Ramos (cell line): ENCODE measurements at regions not wholly inside any gene's neighbourhood (a gene's known extent, or its start where the extent isn't known, plus 50 kb on each side); places are given as distances from the start of the nearest gene placed in this dataset.
"Not testable (repeated sequence)": the region's sequence is repeated elsewhere in the genome, so short reads cannot be mapped to it uniquely, and the experiment has no call there.

Experiments
- in situ Hi-C: fragments of 300-500 bp; cut with MboI; formaldehyde crosslinking; loops from one replicate; pipeline ENCODE4 v1.14.3; 2022; ENCODE audit warnings: low sequenced_read_pairs; ENCODE audit not compliant: unreplicated experiment

- in situ Hi-C loops = no loop called here
Measured at GRCh38 chr3:153852355-153852754, 268.8 kb upstream of the ARHGEF26 start.

GRCh38 chr3:153853163-153853562 is 268.0 kb upstream of the ARHGEF26 start:
- in situ Hi-C loops = no loop called here

DNA sequence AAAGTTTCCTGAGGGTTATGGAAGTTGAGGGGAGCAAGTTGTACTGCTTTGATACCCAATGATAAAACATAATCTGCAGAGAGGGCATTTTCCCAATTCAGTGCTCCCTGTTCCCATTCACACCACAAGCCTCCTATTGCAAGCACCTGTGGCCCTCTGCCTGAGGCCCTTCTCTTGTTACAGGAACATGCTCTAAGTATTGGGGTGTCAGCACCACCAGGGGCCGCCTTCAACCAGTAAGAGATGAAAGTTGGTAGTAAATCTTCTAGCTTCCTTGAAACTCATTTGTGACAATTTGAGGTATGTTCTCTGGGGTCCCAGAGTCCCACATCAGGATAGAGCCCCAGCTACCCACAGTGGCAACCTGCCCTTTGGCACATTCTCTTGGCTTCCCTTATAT is 265.4 kb upstream of the ARHGEF26 start:
- in situ Hi-C loops = no loop called here

- in situ Hi-C loops = no loop called here
Measured at GRCh38 chr3:153856932-153857331, 264.3 kb upstream of the ARHGEF26 start.

- in situ Hi-C loops = no loop called here
Measured at GRCh38 chr3:153864793-153865192, 256.4 kb upstream of the ARHGEF26 start.

GRCh38 chr3:153866901-153867300 is 254.3 kb upstream of the ARHGEF26 start:
- in situ Hi-C loops = no loop called here

- in situ Hi-C loops = not testable (repeated sequence)
Measured at GRCh38 chr3:153874348-153874747, 246.8 kb upstream of the ARHGEF26 start.

DNA sequence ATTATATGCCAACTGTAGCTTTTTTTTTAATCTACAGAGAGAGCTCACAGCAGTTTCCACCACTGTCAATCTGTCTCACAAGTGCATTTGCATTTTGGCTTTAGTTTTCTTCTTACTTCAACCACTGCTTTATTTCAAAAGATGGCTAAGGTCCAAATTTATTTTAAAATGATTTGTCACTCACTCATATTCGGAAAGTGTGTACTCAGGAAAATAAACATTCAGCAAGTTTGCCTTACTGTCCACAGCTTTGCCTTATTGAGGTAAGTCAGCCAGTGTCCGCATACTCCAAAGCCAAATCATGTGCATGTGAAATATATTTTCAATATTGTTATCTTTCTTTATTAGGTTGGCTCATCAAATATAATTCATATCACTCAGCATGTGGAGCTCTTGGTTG is 240.7 kb upstream of the ARHGEF26 start:
- in situ Hi-C loops = no loop called here

DNA sequence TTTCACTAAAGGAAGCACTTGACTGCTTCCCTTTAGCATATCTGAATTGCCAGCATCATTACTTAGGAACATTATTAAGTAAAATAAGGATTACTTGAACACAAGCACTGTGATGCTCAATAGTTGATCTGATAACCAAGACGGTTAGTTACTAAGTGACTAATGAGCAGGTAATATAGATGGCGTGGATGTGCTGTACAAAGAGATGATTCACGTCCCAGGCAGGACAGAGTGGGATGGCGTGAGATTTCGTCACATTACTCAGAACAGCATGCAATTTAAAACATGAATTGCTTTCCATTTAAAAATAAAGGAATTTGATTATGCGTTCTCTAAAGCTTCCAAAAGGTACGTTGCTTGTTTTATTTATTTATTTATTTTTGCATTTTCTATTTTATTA is 240.0 kb upstream of the ARHGEF26 start:
- in situ Hi-C loops = no loop called here

- in situ Hi-C loops = no loop called here
Measured at GRCh38 chr3:153885359-153885758, 235.8 kb upstream of the ARHGEF26 start.

DNA sequence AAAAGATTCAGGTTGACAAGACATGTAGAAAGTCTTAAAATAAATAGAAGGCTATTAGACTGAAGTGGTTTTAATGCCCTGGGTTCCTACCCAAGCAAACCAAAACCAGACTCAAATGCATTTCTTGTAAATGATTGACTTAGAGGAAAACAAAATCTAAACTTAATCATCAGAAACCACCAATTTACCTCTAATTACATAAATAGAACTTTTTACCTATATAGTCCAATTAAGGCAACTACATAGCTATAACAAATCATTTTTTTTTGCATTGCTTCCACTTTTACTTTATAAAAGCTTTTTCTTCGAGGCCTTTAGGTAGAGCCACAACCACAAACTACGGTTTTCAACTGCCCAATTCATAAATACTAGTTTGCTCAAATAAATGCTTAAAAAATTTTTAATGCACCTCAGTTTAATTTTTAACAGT is 231.3 kb upstream of the ARHGEF26 start:
- in situ Hi-C loops = no loop called here

GRCh38 chr3:153892126-153892525 is 229.1 kb upstream of the ARHGEF26 start:
- in situ Hi-C loops = no loop called here

- in situ Hi-C loops = no loop called here
Measured at GRCh38 chr3:153894857-153895256, 226.3 kb upstream of the ARHGEF26 start.

DNA sequence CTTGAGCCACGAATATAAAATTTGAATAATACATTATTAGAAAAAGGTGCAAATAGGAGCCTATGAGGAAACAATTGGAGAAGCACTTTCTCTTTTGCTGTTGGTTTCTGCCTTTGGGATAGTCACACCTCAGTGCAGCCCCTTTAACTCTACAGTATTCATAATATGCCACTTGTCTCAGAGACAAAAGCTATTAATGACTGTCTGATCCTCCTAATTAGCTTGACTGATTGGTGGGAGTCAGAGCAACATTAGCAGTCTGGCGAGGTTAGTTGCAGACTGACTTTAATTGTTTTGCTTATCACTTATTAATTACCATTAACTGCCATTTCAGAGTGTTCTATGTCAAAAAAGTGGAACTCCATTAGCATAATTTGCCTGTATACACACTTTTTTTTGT is 225.0 kb upstream of the ARHGEF26 start:
- in situ Hi-C loops = no loop called here

DNA sequence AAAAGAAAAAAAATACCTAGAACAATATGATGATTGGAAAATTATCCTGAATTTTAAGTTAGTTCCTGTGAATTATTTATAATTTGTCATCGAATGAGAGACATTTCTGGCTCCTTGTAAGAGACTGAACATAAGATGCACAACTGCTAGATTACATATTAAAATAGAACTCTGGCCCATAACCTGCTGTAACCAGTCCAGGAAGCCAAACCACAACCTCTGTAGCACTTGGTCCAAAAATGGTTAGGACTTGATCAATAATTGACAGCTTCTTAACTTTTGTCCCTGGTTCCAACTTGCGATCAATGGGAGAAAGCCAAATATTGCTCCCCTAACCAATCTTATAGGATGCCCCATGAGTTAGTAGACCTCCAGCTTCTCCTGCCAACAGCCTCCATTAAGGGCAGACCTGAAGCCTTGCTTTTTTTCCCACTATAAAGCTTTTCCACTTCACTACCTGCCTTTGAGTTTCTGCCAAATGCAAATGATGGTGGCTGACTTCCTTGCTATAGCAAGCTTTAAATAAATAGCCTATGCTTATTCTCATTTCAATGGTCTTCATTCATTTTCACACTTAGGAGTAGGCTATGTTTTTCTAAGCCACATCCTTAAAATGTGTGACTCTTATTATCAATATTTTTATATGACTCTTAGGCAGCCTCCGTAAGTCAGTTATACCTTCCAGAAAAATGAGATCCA is 224.0 kb upstream of the ARHGEF26 start:
- in situ Hi-C loops = no loop called here

DNA sequence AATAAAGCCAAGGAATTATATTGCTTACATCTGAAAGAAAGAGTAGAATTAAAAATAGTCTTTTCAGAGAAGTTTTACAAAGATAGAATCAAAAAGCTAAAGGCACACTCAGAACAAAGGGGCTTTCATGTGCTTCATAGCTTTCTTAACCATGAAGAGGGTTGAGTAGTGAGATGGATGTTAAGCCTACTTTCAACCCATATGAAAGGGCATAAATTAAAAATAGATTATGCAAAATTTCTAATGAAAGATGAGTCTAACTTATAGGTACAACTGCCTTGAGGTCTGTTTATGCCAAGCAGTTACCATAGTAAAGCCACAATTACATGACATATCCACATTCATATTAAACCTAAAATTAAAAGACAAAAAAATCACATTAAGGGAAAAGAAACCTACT is 223.3 kb upstream of the ARHGEF26 start:
- in situ Hi-C loops = no loop called here

DNA sequence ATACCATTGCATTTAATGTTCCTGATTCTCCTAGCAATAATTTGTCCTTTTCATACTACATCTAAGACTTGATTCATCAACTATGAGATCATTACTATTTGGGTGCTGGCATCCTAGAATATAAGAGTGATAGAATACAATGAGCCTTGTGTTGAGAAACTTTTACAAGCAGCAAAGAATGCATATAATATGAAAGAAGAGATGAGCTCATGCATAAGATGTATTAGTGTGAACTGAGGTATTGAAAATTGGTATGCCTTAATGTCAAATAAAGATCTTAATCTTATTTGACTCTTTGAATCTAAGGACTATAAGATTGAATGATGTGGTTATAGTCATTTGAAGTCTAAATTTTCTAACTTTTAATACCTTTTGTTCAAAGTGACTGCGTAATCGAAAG is 220.0 kb upstream of the ARHGEF26 start:
- in situ Hi-C loops = no loop called here

DNA sequence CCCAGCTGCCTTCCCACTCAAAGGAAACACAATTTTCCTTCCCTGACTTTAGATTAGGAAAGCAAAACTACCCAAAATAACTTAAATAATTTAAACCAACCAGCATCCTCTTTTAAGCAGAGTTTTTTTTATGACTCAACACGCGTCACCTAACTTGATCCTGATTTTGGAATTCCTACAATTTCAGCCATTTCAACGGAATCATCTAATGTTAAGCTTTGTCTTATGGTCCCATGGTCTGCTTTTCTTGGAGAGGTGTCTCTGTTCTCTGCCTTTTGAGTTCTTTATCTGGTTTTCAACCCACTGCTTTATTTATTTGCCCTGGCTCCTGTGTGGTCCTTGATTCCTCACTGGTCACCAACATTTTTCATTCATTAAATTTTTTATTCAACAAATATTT is 219.2 kb upstream of the ARHGEF26 start:
- in situ Hi-C loops = no loop called here

DNA sequence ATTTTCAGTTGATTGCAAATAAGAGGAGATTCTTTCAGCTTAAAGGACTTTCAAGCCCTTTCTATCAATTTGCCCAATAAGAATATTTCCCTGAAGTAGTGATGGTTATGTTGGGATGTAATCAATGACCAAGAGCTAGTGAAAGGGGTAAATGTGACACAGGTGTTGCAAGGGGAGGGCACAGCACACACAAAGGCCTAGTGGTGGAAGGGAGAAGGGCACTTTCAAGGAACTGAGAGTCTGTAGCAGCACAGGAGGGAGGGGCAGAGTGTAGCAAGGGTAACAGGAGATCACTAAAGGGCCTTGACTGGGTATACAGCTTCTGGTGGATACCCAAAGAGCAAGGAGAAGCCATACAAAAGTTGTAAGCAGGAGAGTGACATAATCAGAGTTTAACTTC is 217.8 kb upstream of the ARHGEF26 start:
- in situ Hi-C loops = no loop called here

GRCh38 chr3:153906366-153906765 is 214.8 kb upstream of the ARHGEF26 start:
- in situ Hi-C loops = no loop called here

GRCh38 chr3:153910387-153910786 is 210.8 kb upstream of the ARHGEF26 start:
- in situ Hi-C loops = no loop called here

DNA sequence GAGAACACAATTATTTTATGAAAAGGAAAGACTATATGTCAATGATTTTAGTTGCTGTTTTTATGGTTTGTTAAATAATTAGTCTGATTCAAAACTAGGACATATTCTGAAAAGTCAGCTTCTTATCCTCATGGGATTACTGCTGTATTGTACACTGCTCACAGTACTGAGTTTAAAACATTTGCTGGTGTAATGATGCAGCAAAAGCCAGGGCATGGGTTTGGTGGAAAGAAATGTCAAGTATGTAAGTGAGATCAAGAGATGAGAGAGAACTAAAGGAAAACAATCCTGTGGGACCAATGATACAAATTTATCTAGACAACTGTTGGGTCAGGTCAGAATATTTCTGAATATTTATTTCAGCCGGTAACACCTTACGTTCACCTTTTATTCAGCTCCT is 210.1 kb upstream of the ARHGEF26 start:
- in situ Hi-C loops = no loop called here

DNA sequence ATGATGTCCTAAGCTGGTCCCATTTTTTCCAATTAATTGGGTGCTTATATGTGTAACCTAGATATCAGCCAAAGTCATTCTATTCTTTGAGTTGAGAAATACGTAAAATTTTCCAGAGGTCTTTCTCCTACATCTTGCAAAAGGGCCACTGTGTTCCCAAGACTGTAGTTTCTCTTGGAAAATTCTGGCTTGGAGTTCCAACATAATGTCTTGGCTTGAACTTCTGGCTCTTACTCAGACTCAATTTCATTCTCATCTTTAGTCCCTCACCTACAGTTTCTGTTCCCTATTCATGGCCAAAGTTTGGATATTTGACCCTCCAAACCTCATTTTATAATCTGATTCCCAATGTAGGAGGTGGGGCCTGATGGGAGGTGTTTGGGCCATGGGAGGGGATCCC is 201.4 kb upstream of the ARHGEF26 start:
- in situ Hi-C loops = no loop called here
